ENCODE measurements at regions not wholly inside any gene's neighbourhood (a gene's known extent, or its start where the extent isn't known, plus 50 kb on each side); places are given as distances from the start of the nearest gene placed in this dataset.

- H4K20me1 ChIP-seq (ENCODE audit: insufficient read depth, low read length): no peaks in the 10 kb centered on the region
- no peak overlapping the region for H2AK5ac ChIP-seq (ENCODE audit: low read depth, low read length)
- H2BK120ac ChIP-seq (ENCODE audit: low read depth, low read length): no peak overlapping the region
- H4K5ac ChIP-seq (ENCODE audit: low read depth, low read length): no peak overlapping the region
- H3K9me3 ChIP-seq (ENCODE audit: control insufficient read depth, insufficient read depth, low read length): peaks cover 32% of the 10 kb centered on the region
- H4K8ac ChIP-seq (ENCODE audit: low read depth in 2 of 2, low read length in 2 of 2): no peak overlapping the region
- no peak overlapping the region for H2BK5ac ChIP-seq (ENCODE audit: low read depth, low read length, poor library complexity, severe bottlenecking)
- H3K14ac ChIP-seq (replicated peaks; ENCODE audit: low read depth, low read length): no peak overlapping the region
- no peaks in the 10 kb centered on the region for H3K9me1 ChIP-seq (ENCODE audit: insufficient read depth, low read length)
- 50% methylated on average over 1 of the region's 10 CpGs; no CpG with 5 or more reads in 1 of the 2 experiments for WGBS, 2 experiments (ENCODE audit: extremely low coverage in 2 of 2, insufficient read length in 1 of 2)
- H3K36me3 ChIP-seq (ENCODE audit: control insufficient read depth, insufficient read depth, low read length): no peaks in the 10 kb centered on the region
- no peak overlapping the region for H3K4me3 ChIP-seq (ENCODE audit: insufficient read depth, low read depth, low read length)
- no peak overlapping the region for H2BK15ac ChIP-seq (ENCODE audit: low read depth, low read length)
- dilution Hi-C loops (cut with HindIII; ENCODE audit: low sequenced_read_pairs, unreplicated experiment) (no loop called here), intact Hi-C loops (cut with micrococcal nuclease) (no loop called here), in situ Hi-C loops (cut with MboI; ENCODE audit: low sequenced_read_pairs) (no loop called here)
- BruUV-seq (replicated peaks): no TSS peak
- H3K23ac ChIP-seq (ENCODE audit: low read depth, low read length): no peak overlapping the region
- no peak overlapping the region for H3K27ac ChIP-seq (ENCODE audit: insufficient read depth, low read length)
- H3K79me1 ChIP-seq (ENCODE audit: low read depth in 1 of 2, low read length in 2 of 2): no peaks in the 10 kb centered on the region
- no peak overlapping the region for H3K4me2 ChIP-seq (ENCODE audit: low read depth, low read length)
- H2AK9ac ChIP-seq (replicated peaks; ENCODE audit: low read depth, low read length, poor library complexity): no peak overlapping the region
- H3K4me1 ChIP-seq (ENCODE audit: control insufficient read depth, insufficient read depth, low read length): no peaks in the 10 kb centered on the region
- H3K27me3 ChIP-seq (ENCODE audit: control insufficient read depth, insufficient read depth, low read length): no peaks in the 10 kb centered on the region
- ATAC-seq (ENCODE audit: low read depth): no peak
- H2AFZ ChIP-seq (replicated peaks; ENCODE audit: low read length, poor library complexity): no peak overlapping the region
- no peak overlapping the region for H2BK20ac ChIP-seq (ENCODE audit: low read depth, low read length)
- ChIA-PET POLR2A (ENCODE audit: unreplicated experiment) (no interaction called here), CTCF (no interaction called here)
- H3K56ac ChIP-seq (ENCODE audit: extremely low read depth, insufficient read depth, low read length): no peak overlapping the region
- no peak overlapping the region for H3K18ac ChIP-seq (ENCODE audit: low read depth, low read length)
- no peak overlapping the region for H4K91ac ChIP-seq (ENCODE audit: insufficient read depth, low read depth, low read length)
- no peak overlapping the region for H3K4ac ChIP-seq (ENCODE audit: low read depth, low read length)
- TF ChIP-seq ELK1 (IDR thresholded peaks at IDR 0.05; ENCODE audit: borderline replicate concordance, low read depth, low read length) (no peak), RCOR1 (IDR thresholded peaks at IDR 0.05; ENCODE audit: insufficient replicate concordance, low read length) (no peak), MAZ (IDR thresholded peaks at IDR 0.05; ENCODE audit: borderline replicate concordance, low read depth, low read length) (no peak), CHD1 (IDR thresholded peaks at IDR 0.05; ENCODE audit: low read depth, low read length) (no peak), NFE2L2 (IDR thresholded peaks at IDR 0.05; ENCODE audit: low read depth, low read length) (no peak), CEBPB (IDR thresholded peaks at IDR 0.05; ENCODE audit: low read depth, low read length) (no peak), MXI1 (IDR thresholded peaks at IDR 0.05; ENCODE audit: borderline replicate concordance, low read depth, low read length) (no peak), RAD21 (IDR thresholded peaks at IDR 0.05; ENCODE audit: low read length) (no peak), SMC3 (IDR thresholded peaks at IDR 0.05; ENCODE audit: low read depth, low read length) (no peak), MAFK (IDR thresholded peaks at IDR 0.05; ENCODE audit: low read depth, low read length) (no peak)
- TF ChIP-seq, protein P1, sequence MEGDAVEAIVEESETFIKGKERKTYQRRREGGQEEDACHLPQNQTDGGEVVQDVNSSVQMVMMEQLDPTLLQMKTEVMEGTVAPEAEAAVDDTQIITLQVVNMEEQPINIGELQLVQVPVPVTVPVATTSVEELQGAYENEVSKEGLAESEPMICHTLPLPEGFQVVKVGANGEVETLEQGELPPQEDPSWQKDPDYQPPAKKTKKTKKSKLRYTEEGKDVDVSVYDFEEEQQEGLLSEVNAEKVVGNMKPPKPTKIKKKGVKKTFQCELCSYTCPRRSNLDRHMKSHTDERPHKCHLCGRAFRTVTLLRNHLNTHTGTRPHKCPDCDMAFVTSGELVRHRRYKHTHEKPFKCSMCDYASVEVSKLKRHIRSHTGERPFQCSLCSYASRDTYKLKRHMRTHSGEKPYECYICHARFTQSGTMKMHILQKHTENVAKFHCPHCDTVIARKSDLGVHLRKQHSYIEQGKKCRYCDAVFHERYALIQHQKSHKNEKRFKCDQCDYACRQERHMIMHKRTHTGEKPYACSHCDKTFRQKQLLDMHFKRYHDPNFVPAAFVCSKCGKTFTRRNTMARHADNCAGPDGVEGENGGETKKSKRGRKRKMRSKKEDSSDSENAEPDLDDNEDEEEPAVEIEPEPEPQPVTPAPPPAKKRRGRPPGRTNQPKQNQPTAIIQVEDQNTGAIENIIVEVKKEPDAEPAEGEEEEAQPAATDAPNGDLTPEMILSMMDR (conservative IDR thresholded peaks at IDR 0.05; ENCODE audit: low read depth, low read length): no peak
- H3K9ac ChIP-seq (ENCODE audit: low read depth, low read length): no peak overlapping the region
- DNase-seq: no peak
Observed at GRCh38 chr10:130542761-130543160, 406.6 kb downstream of the GLRX3 start.
